Tibial artery (tissue), 4 donors: ENCODE measurements at regions not wholly inside any gene's neighbourhood (a gene's known extent, or its start where the extent isn't known, plus 50 kb on each side); places are given as distances from the start of the nearest gene placed in this dataset.

ENCODE experiments used
- DNase-seq, 2 donors: peaks; one replicate each; pipeline ENCODE4 v3.0.0-alpha.2; 2019
- H3K27ac ChIP-seq, 2 donors: fragments of 200-600 bp; sonication (generic) in 1 of 2; 1 replicate in 1 of 2; 2 replicates in 1 of 2; pipeline ENCODE4 v1.5.1; 2018 to 2019; ENCODE audit warnings: mild to moderate bottlenecking in 1 of 2
- H3K27me3 ChIP-seq, 2 donors: fragments of 200-600 bp; sonication (generic) in 1 of 2; one replicate each; pipeline versions ENCODE4 v1.5.1 to v1.6.0; 2016 to 2019
- H3K36me3 ChIP-seq, 3 donors: fragments of 200-600 bp; sonication (generic) in 2 of 3; one replicate each; pipeline ENCODE4 v1.5.1; 2016 to 2019; ENCODE audit warnings: mild to moderate bottlenecking in 2 of 3
- H3K4me1 ChIP-seq, 4 donors: fragments of 200-600 bp; sonication (generic) in 2 of 4; 1 replicate in 3 of 4; 2 replicates in 1 of 4; pipeline ENCODE4 v1.5.1; 2016 to 2019
- H3K4me3 ChIP-seq, 2 donors: fragments of 200-600 bp; sonication (generic) in 1 of 2; 1 replicate in 1 of 2; 2 replicates in 1 of 2; pipeline ENCODE4 v1.5.1; 2018 to 2019; ENCODE audit warnings: mild to moderate bottlenecking in 2 of 2
- H3K9me3 ChIP-seq, 3 donors: fragments of 200-600 bp; sonication (generic) in 1 of 3; one replicate each; pipeline ENCODE4 v1.5.1; 2016 to 2019
- intact Hi-C: fragments of 100-400 bp; cut with DNase I; formaldehyde crosslinking; loops from one replicate; pipeline ENCODE4 v1.15.0; 2023; ENCODE audit warnings: low total_unique reads
- TF ChIP-seq, protein P1 (sequence below), 2 experiments: fragments of 200-600 bp in 1 of 2; fragments of 450-650 bp in 1 of 2; IDR thresholded peaks; one replicate each; pipeline ENCODE4 v1.5.1; 2017 to 2019; ENCODE audit warnings: antibody characterized with exemption in 2 of 2, mild to moderate bottlenecking in 1 of 2, moderate library complexity in 1 of 2

DNA sequence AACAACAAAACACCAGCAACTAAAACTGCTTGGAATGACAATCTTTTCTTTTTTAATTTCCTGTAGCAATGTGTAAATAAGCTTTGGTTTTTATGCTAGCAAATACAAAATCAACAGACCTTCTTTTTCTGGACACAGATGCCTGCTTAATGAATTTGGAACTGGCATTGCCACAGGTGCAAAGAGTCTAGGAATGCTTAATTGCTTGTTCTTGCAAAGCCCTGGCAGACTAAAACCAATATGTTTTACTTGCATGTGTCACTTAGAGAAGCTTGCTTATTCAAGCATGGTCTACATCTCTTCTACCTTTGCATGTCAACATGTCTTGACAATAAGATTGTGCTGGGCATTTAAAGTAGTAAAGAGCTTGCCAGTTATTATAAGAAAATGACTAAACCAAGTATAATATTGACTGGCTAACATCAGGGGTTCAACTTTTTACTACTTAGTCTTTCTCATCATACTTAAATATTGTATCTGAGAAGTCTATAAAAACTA lies 656.7 kb upstream of the NDST4 start:
- no peak overlapping the region for H3K27ac ChIP-seq
- no peaks in the 10 kb centered on the region for H3K36me3 ChIP-seq
- intact Hi-C loops, result no loop called here
- no peaks in the 10 kb centered on the region for H3K4me1 ChIP-seq
- TF ChIP-seq, protein P1, sequence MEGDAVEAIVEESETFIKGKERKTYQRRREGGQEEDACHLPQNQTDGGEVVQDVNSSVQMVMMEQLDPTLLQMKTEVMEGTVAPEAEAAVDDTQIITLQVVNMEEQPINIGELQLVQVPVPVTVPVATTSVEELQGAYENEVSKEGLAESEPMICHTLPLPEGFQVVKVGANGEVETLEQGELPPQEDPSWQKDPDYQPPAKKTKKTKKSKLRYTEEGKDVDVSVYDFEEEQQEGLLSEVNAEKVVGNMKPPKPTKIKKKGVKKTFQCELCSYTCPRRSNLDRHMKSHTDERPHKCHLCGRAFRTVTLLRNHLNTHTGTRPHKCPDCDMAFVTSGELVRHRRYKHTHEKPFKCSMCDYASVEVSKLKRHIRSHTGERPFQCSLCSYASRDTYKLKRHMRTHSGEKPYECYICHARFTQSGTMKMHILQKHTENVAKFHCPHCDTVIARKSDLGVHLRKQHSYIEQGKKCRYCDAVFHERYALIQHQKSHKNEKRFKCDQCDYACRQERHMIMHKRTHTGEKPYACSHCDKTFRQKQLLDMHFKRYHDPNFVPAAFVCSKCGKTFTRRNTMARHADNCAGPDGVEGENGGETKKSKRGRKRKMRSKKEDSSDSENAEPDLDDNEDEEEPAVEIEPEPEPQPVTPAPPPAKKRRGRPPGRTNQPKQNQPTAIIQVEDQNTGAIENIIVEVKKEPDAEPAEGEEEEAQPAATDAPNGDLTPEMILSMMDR (IDR thresholded peaks at IDR 0.05), result no peak
- no peak for DNase-seq
- no peak overlapping the region for H3K4me3 ChIP-seq
- H3K27me3 ChIP-seq, result no peaks in the 10 kb centered on the region
- H3K9me3 ChIP-seq, result no peaks in the 10 kb centered on the region

DNA sequence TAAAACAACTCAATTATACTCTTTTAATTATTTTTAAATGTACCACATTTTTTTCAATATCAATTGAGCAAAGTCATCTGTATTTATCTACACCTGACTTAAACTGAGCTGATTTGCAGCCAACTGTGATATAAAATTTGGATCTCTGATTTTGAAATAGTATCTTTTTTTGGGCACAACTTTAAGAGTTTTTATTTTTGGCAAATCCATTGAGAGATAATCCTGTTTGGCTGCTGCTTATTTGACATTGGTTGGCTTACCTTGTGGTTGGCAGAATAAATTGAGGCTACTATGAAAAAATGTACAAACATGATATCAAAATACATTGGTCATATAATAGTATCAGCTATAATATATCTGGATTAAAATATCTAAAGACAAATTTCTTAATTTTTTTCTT lies 656.0 kb upstream of the NDST4 start:
- no peak overlapping the region for H3K4me3 ChIP-seq
- no peaks in the 10 kb centered on the region for H3K9me3 ChIP-seq
- H3K4me1 ChIP-seq, result no peaks in the 10 kb centered on the region
- H3K27ac ChIP-seq, result no peak overlapping the region
- no peaks in the 10 kb centered on the region for H3K27me3 ChIP-seq
- intact Hi-C loops, result no loop called here
- DNase-seq, result no peak
- TF ChIP-seq, protein P1 (IDR thresholded peaks at IDR 0.05), result no peak
- no peaks in the 10 kb centered on the region for H3K36me3 ChIP-seq

DNA sequence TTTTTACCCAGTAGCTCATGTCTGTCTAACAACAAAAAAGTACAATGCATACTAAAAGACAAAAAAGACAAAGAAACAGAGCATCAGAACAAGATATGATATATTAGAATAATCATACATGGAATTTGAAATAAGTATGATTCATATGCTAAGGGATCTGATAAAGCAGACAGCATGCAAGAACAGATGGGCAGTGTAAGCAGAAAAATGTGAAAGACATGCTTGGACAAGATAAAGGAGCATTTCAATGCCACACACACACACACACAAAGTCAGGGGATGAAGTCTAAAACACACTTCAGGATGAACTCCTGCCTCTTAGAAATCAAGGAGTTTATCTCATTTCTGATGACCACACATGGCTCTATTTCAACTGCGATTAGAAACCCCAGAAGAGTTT lies 649.6 kb upstream of the NDST4 start:
- Histone ChIP-seq H3K27me3 (no peaks in the 10 kb centered on the region), H3K4me1 (no peaks in the 10 kb centered on the region), H3K27ac (no peak overlapping the region), H3K36me3 (no peaks in the 10 kb centered on the region), H3K9me3 (no peaks in the 10 kb centered on the region), H3K4me3 (no peak overlapping the region)
- intact Hi-C loops, result no loop called here
- no peak for DNase-seq
- TF ChIP-seq, protein P1 (IDR thresholded peaks at IDR 0.05), result no peak

DNA sequence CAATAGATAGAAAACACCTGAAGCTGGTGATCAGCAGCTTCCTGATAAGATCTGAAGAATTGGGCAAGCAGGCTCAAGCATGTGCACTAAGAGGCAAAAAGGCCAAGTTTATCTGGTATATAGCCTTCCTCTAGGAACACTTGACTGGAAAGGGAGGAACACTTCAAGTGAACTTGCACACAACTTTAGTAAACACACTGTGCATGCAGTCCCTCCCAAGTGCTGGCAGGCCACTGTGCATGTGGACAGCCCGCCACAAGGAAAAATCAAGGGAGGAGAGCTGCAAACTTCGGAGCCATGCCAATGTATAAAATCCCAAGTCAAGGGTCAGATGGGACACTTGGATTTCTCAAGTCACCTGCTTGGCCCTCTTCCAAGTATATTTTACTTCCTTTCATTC lies 645.8 kb upstream of the NDST4 start:
- H3K9me3 ChIP-seq, result no peaks in the 10 kb centered on the region
- no peaks in the 10 kb centered on the region for H3K4me1 ChIP-seq
- no peak for DNase-seq
- intact Hi-C loops, result no loop called here
- no peak overlapping the region for H3K4me3 ChIP-seq
- no peaks in the 10 kb centered on the region for H3K36me3 ChIP-seq
- H3K27ac ChIP-seq, result no peak overlapping the region
- TF ChIP-seq, protein P1 (IDR thresholded peaks at IDR 0.05), result no peak
- no peaks in the 10 kb centered on the region for H3K27me3 ChIP-seq

DNA sequence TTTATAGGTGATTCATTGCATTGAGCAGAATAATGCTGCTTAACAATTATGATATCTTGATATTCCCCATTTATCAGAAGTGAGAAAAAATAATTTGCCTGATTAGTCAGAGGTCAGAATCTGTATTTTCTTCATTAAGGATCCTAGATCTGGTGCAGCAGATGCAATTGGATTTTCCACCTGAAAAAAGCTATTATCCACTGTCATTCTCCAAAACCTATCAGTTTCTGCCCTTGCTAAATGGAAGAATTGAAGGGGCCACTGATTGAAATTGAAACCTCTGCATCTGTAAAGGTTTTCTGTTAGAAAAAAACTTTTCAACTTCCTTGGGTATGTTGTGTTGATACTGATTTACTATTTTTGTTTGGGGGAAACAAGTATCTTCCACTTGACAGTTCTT lies 636.0 kb upstream of the NDST4 start:
- H3K4me3 ChIP-seq, result no peak overlapping the region
- intact Hi-C loops, result no loop called here

More for the DNA sequence above, 636.0 kb upstream of the NDST4 start:
- Histone ChIP-seq H3K9me3 (no peaks in the 10 kb centered on the region), H3K27ac (no peak overlapping the region), H3K27me3 (no peaks in the 10 kb centered on the region), H3K4me1 (no peaks in the 10 kb centered on the region), H3K36me3 (no peaks in the 10 kb centered on the region)
- TF ChIP-seq, protein P1 (IDR thresholded peaks at IDR 0.05), result no peak
- DNase-seq, result no peak
